ENCODE measurements at regions not wholly inside any gene's neighbourhood (a gene's known extent, or its start where the extent isn't known, plus 50 kb on each side); places are given as distances from the start of the nearest gene placed in this dataset.
"Not testable (repeated sequence)": the region's sequence is repeated elsewhere in the genome, so short reads cannot be mapped to it uniquely, and the experiment has no call there.

DNA sequence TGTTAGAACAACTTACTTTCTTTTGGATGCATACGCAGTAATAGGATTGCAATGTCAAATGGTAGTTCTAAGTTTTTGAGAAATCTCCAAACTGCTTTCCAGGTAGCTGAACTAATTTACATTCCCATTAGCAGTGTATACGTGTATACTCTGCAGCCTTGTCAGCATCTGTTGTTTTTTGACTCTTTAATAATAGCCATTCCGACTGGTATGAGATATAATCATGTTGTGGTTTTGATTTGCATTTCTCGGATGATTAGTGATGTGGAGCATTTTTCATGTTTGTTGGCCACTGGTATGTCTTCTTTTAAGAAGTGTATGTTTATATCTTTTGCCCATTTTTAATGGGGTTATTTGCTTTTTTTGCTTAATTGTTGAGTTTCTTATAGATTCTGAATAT lies 76.9 kb upstream of the HNRNPA1L2 start:
- FAIRE-seq: not testable (repeated sequence)

DNA sequence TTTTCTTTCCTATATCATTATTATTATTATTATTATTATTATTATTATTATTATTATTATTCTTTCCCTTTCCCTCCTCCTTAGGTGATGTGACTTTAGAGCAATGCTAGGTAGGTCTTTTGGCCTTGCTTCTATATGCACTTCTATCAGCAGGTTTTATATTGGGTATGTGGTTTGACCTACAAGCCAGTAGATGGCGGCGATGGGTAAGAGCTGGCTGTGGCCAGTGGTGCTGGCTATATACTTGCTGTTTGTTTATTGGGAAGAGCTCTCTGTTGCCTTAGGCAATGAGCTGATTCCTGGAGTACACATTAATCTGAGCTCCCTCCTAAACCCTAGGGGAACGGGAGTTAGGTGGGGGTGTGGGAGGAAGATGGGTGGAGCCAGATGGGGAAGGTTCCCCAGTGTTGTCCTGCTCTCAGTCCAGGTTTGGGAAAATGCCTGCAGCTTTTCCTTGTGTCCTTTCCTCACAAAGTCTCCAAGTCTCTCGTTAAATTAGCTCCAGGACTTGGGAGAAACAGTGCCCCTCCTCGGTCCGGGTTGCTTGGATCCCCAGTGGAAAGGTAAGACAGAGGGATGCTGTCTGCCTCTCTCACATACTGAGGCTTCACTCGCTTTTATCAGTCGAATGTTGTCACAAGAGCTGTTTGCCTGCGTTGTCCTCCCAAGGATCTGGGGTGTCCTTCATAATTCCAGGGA lies 72.2 kb upstream of the HNRNPA1L2 start:
- peak; percentile 78 for FAIRE-seq

DNA sequence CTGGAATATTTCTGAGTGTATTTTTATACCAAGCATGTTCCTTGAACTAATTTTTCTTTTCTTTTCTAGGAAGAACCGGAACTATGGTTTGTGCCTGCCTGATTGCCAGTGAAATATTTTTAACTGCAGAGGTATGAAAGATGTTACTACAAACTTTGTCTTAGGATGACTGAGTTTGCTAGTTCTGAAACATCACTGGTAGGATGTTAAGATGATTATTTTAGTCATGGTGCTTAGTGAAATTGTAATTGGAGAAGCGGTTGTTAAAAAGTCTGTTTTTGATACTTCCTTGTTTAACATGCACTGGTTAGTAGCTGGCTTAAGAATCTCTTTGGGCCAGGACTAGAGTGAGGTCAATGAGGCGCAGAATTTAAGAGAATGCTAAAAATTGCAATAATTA lies 71.1 kb upstream of the HNRNPA1L2 start:
- not testable (repeated sequence) for FAIRE-seq

DNA sequence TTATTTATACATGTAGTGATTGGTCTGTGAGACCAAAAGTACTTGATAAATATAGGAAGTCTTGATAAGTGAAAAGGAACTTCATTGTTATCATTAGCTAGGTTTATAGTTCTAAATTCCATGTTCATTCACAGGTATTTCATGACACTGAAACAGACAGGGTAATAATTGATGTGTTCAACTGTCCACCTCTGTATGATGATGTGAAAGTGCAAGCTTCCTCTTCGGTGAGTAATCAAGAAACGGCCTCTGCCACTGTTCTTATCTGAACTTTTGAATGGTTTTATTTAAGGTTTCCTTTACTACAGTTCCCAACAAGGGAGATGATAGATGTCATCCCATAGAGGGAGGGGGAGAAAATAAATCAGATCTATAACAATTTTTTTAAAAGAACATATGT lies 59.3 kb upstream of the HNRNPA1L2 start:
- not testable (repeated sequence) for FAIRE-seq
